Liver (tissue), 8 donors: ENCODE measurements at regions not wholly inside any gene's neighbourhood (a gene's known extent, or its start where the extent isn't known, plus 50 kb on each side); places are given as distances from the start of the nearest gene placed in this dataset.

Experiments used
- DNase-seq: peaks from one replicate; pipeline ENCODE4 v3.0.0-alpha.2; 2017; ENCODE audit warnings: low spot score
- H3K27ac ChIP-seq, 2 donors: one replicate each; pipeline ENCODE4 v1.7.0; 2013; ENCODE audit warnings: inconsistent platforms in 2 of 2, low read length in 2 of 2, control low read depth in 1 of 2, low read depth in 1 of 2, mild to moderate bottlenecking in 1 of 2
- H3K27me3 ChIP-seq, 4 donors: one replicate each; pipeline versions ENCODE4 v1.6.1 to v1.7.0; 2013; ENCODE audit warnings: low read length in 3 of 4, inconsistent platforms in 1 of 4, mild to moderate bottlenecking in 1 of 4, moderate library complexity in 1 of 4; ENCODE audit not compliant: control insufficient read depth in 4 of 4, insufficient read depth in 4 of 4
- H3K36me3 ChIP-seq, 4 donors: one replicate each; pipeline versions ENCODE4 v1.6.1 to v1.7.0; 2013; ENCODE audit warnings: low read length in 3 of 4, mild to moderate bottlenecking in 3 of 4, low read depth in 1 of 4, moderate library complexity in 1 of 4; ENCODE audit not compliant: control insufficient read depth in 4 of 4, insufficient read depth in 3 of 4
- H3K4me1 ChIP-seq, 4 donors: one replicate each; pipeline versions ENCODE4 v1.6.1 to v1.7.0; 2013; ENCODE audit warnings: low read length in 3 of 4, mild to moderate bottlenecking in 3 of 4, moderate library complexity in 1 of 4; ENCODE audit not compliant: control insufficient read depth in 4 of 4, insufficient read depth in 4 of 4
- H3K4me3 ChIP-seq, 3 donors: one replicate each; pipeline versions ENCODE4 v1.6.1 to v1.7.0; 2013; ENCODE audit warnings: low read length in 3 of 3, control low read depth in 1 of 3, low read depth in 1 of 3, mild to moderate bottlenecking in 1 of 3
- H3K9ac ChIP-seq, 2 donors: one replicate each; pipeline ENCODE4 v1.7.0; 2013; ENCODE audit warnings: low read length in 2 of 2, mild to moderate bottlenecking in 2 of 2, moderate library complexity in 2 of 2, control low read depth in 1 of 2, low read depth in 1 of 2
- H3K9me3 ChIP-seq, 4 donors: one replicate each; pipeline versions ENCODE4 v1.6.1 to v1.7.0; 2013; ENCODE audit warnings: low read length in 3 of 4; ENCODE audit not compliant: control insufficient read depth in 4 of 4
- FOXA1 ChIP-seq: IDR thresholded peaks from 2 replicates; pipeline ENCODE4 v1.6.1; 2016; ENCODE audit warnings: antibody characterized with exemption
- FOXA2 ChIP-seq: IDR thresholded peaks from 2 replicates; pipeline ENCODE4 v1.6.1; 2016; ENCODE audit warnings: antibody characterized with exemption
- HNF4A ChIP-seq, 2 donors: conservative IDR thresholded peaks; 2 replicates each; pipeline ENCODE4 v1.6.1; 2016; ENCODE audit warnings: antibody characterized with exemption in 2 of 2, mild to moderate bottlenecking in 2 of 2
- HNF4G ChIP-seq: IDR thresholded peaks from 2 replicates; pipeline ENCODE4 v1.6.1; 2016; ENCODE audit warnings: antibody characterized with exemption
- JUND ChIP-seq, 2 donors: IDR thresholded peaks; 2 replicates each; pipeline ENCODE4 v1.6.1; 2016; ENCODE audit warnings: antibody characterized with exemption in 2 of 2
- NR2F2 ChIP-seq: IDR thresholded peaks from 2 replicates; pipeline ENCODE4 v1.6.1; 2016; ENCODE audit warnings: antibody characterized with exemption
- RAD21 ChIP-seq, 2 donors: IDR thresholded peaks; 2 replicates each; pipeline ENCODE4 v1.6.1; 2016; ENCODE audit warnings: antibody characterized with exemption in 2 of 2, mild to moderate bottlenecking in 2 of 2
- RXRA ChIP-seq, 2 donors: IDR thresholded peaks; 2 replicates each; pipeline ENCODE4 v1.6.1; 2017 to 2018; ENCODE audit warnings: antibody characterized with exemption in 2 of 2, mild to moderate bottlenecking in 1 of 2
- SP1 ChIP-seq: IDR thresholded peaks from 2 replicates; pipeline ENCODE4 v1.6.1; 2018; ENCODE audit warnings: antibody characterized with exemption, mild to moderate bottlenecking
- TAF1 ChIP-seq: conservative IDR thresholded peaks from 2 replicates; pipeline ENCODE4 v1.6.1; 2016; ENCODE audit warnings: antibody characterized with exemption, mild to moderate bottlenecking
- YY1 ChIP-seq: IDR thresholded peaks from 2 replicates; pipeline ENCODE4 v1.6.1; 2016; ENCODE audit warnings: antibody characterized with exemption, mild to moderate bottlenecking
- WGBS: extraction: QIAGEN DNeasy Blood & Tissue Kit; methylation state at CpG from one replicate; pipeline ENCODE4 v1.1.7; 2013; 5-methylcytosine and 5-hydroxymethylcytosine counted together
- TF ChIP-seq, protein P1 (sequence below): fragments of 150-350 bp; IDR thresholded peaks from 2 replicates; pipeline ENCODE4 v1.5.1; 2017; ENCODE audit warnings: improper control_type of control experiment, low read depth, low read length; ENCODE audit not compliant: missing input control
- TF ChIP-seq, protein P2 (sequence below): IDR thresholded peaks from 2 replicates; pipeline ENCODE4 v1.6.1; 2016; ENCODE audit warnings: antibody characterized with exemption
- TF ChIP-seq, protein P3 (sequence below): IDR thresholded peaks from 2 replicates; pipeline ENCODE4 v1.6.1; 2016; ENCODE audit warnings: antibody characterized with exemption, mild to moderate bottlenecking
- TF ChIP-seq, protein P4 (sequence below): IDR thresholded peaks from 2 replicates; pipeline ENCODE4 v1.6.1; 2016; ENCODE audit warnings: antibody characterized with exemption
- donor health status: healthy.
- donor health status: healthy.
- donor health status: healthy.
- donor health status: healthy.
- donor health status: healthy.

DNA sequence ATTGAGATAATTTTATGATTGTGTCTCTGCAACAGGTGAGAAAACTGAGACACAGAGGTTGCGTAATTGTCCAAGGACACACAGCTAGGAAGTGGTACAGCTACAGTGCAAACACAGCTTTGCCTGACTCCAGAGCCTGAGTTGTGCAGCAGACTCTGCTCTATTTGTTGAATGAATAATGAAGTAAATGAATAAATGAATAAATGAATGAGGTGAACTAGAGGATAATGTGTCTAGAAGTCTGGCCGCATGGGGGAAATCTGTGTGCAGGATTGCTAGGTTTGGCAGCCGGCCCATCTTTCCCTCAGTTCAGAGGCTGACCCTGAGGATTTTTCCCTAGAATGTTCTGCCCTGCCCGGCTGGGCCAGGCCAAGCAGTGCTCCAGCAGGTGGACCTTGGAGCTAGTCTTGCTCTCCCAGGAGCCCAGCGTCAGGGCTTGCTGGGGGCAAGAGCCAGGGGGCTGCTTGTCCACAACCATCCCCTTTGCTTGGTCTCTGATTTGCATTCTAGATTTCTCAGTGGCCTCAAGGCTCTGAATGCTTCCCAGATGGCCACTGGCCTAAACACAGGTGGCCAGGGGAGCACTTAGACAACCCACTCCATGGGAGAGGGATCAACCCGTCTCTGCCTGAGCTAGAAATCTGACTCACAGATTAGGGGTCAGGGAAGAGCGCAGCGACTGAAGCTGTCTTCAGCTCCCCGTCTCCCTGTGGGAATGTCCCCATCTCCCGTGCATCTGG is 225.2 kb downstream of the C12orf75 start (continued):
- TF ChIP-seq, protein P1, sequence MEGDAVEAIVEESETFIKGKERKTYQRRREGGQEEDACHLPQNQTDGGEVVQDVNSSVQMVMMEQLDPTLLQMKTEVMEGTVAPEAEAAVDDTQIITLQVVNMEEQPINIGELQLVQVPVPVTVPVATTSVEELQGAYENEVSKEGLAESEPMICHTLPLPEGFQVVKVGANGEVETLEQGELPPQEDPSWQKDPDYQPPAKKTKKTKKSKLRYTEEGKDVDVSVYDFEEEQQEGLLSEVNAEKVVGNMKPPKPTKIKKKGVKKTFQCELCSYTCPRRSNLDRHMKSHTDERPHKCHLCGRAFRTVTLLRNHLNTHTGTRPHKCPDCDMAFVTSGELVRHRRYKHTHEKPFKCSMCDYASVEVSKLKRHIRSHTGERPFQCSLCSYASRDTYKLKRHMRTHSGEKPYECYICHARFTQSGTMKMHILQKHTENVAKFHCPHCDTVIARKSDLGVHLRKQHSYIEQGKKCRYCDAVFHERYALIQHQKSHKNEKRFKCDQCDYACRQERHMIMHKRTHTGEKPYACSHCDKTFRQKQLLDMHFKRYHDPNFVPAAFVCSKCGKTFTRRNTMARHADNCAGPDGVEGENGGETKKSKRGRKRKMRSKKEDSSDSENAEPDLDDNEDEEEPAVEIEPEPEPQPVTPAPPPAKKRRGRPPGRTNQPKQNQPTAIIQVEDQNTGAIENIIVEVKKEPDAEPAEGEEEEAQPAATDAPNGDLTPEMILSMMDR, result no peak
- no peak for TF ChIP-seq RAD21 (IDR thresholded peaks at IDR 0.05)
- no peak for TF ChIP-seq FOXA1
- no peak for TF ChIP-seq RXRA (IDR thresholded peaks at IDR 0.05)
- TF ChIP-seq HNF4A (conservative IDR thresholded peaks at IDR 0.05), result no peak
- TF ChIP-seq HNF4G, result no peak

DNA sequence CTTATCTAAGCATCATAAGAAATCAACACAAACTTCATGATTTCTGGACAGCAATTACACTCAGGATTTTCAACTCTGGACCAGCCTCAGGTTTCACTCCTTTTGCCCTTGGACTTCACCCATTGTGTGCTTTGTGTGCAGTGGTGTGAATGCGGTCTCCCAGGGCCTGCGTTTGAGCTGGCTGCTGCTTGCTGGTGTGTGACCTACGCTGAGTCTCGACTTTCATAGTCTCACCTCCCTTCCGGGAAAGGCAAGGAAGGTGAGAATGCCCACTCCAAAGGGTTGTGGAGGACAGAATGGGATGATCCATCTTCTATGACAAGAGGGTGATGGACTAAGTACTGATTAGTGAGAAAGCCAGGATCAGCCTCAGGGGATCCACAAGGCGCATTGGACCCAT is 228.8 kb downstream of the C12orf75 start:
- H3K4me1 ChIP-seq, result no peaks in the 10 kb centered on the region
- WGBS, result 86% methylated on average over 6 of the region's 6 CpGs
- H3K9ac ChIP-seq, result no peak overlapping the region
- H3K36me3 ChIP-seq, result no peaks in the 10 kb centered on the region
- no peak for DNase-seq
- H3K27ac ChIP-seq, result no peak overlapping the region
- no peaks in the 10 kb centered on the region for H3K27me3 ChIP-seq
- H3K9me3 ChIP-seq, result no peaks in the 10 kb centered on the region
- TF ChIP-seq RAD21 (IDR thresholded peaks at IDR 0.05), result no peak
- no peak for TF ChIP-seq JUND (IDR thresholded peaks at IDR 0.05)
- TF ChIP-seq, protein P1, result no peak
- no peak for TF ChIP-seq FOXA2
- no peak overlapping the region for H3K4me3 ChIP-seq

DNA sequence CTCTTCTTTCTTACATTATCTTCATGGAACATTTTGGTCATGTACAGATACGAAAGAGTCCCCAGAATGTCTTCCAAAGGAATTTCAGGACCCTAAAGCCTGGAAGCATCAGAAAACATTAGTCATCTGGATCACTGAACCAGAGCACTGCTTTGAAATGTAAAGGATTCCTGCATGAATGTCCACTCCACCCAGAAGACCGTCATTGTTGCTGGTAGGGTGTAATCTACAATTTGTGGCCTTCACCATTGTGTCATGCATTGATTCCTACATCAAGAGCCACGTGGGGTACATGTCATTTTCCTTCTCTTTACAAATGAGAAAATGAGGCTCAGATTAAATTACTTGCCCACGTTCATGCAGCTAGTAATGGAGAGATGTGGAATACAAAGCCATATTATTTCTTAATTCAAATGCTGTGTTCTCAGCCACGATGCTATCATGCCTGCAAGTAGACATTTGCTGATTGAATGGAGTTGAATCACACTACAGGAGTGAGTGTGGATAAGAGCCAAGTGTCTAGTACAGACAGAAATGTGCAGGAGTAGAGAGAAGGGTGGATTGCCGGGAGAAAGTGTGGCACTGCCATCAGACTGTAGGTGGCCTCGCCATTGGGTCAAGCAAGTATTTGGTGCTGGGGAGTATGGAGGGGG is 231.2 kb downstream of the C12orf75 start:
- Histone ChIP-seq H3K4me1 (no peaks in the 10 kb centered on the region), H3K36me3 (no peaks in the 10 kb centered on the region), H3K4me3 (no peak overlapping the region), H3K9ac (no peak overlapping the region), H3K9me3 (no peaks in the 10 kb centered on the region), H3K27me3 (no peaks in the 10 kb centered on the region), H3K27ac (no peak overlapping the region)
- DNase-seq, result no peak
- WGBS, result 79% methylated on average over 7 of the region's 7 CpGs
- TF ChIP-seq RAD21 (IDR thresholded peaks at IDR 0.05) (no peak), SP1 (no peak), FOXA2 (no peak), RXRA (IDR thresholded peaks at IDR 0.05) (no peak), NR2F2 (no peak), JUND (IDR thresholded peaks at IDR 0.05) (no peak), HNF4G (no peak), HNF4A (conservative IDR thresholded peaks at IDR 0.05) (no peak), FOXA1 (no peak), YY1 (no peak), TAF1 (no peak)
- TF ChIP-seq, protein P2, sequence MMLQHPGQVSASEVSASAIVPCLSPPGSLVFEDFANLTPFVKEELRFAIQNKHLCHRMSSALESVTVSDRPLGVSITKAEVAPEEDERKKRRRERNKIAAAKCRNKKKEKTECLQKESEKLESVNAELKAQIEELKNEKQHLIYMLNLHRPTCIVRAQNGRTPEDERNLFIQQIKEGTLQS, result no peak
- TF ChIP-seq, protein P1, result no peak
- TF ChIP-seq, protein P3, sequence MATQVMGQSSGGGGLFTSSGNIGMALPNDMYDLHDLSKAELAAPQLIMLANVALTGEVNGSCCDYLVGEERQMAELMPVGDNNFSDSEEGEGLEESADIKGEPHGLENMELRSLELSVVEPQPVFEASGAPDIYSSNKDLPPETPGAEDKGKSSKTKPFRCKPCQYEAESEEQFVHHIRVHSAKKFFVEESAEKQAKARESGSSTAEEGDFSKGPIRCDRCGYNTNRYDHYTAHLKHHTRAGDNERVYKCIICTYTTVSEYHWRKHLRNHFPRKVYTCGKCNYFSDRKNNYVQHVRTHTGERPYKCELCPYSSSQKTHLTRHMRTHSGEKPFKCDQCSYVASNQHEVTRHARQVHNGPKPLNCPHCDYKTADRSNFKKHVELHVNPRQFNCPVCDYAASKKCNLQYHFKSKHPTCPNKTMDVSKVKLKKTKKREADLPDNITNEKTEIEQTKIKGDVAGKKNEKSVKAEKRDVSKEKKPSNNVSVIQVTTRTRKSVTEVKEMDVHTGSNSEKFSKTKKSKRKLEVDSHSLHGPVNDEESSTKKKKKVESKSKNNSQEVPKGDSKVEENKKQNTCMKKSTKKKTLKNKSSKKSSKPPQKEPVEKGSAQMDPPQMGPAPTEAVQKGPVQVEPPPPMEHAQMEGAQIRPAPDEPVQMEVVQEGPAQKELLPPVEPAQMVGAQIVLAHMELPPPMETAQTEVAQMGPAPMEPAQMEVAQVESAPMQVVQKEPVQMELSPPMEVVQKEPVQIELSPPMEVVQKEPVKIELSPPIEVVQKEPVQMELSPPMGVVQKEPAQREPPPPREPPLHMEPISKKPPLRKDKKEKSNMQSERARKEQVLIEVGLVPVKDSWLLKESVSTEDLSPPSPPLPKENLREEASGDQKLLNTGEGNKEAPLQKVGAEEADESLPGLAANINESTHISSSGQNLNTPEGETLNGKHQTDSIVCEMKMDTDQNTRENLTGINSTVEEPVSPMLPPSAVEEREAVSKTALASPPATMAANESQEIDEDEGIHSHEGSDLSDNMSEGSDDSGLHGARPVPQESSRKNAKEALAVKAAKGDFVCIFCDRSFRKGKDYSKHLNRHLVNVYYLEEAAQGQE, result no peak
- TF ChIP-seq, protein P4, sequence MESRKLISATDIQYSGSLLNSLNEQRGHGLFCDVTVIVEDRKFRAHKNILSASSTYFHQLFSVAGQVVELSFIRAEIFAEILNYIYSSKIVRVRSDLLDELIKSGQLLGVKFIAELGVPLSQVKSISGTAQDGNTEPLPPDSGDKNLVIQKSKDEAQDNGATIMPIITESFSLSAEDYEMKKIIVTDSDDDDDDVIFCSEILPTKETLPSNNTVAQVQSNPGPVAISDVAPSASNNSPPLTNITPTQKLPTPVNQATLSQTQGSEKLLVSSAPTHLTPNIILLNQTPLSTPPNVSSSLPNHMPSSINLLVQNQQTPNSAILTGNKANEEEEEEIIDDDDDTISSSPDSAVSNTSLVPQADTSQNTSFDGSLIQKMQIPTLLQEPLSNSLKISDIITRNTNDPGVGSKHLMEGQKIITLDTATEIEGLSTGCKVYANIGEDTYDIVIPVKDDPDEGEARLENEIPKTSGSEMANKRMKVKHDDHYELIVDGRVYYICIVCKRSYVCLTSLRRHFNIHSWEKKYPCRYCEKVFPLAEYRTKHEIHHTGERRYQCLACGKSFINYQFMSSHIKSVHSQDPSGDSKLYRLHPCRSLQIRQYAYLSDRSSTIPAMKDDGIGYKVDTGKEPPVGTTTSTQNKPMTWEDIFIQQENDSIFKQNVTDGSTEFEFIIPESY, result no peak
